ENCODE measurements at regions not wholly inside any gene's neighbourhood (a gene's known extent, or its start where the extent isn't known, plus 50 kb on each side); places are given as distances from the start of the nearest gene placed in this dataset.

DNA sequence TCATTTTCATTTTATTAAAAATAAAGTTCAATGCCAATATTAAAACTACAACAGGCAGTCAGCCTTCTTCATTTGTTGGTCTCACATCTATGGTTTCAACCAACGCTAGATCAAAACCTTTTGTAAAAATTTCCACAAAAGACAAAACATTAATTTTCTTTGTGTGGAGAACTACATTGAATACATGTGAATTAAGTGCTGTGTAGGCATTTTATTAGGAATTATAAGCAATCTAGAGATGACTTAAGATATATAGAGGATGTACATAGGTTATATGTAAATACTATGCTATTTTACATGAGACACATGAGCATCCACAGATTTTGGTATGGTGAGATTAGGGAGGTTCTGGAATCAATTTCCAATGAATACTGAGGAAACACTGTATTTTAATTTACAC is 94.2 kb downstream of the CYLC2 start:
- Histone ChIP-seq H3K4me1 (ENCODE audit: control insufficient read depth, insufficient read depth, low read length) (no peaks in the 10 kb centered on the region), H3K4me3 (ENCODE audit: low read length) (no peak overlapping the region), H3K27me3 (ENCODE audit: control insufficient read depth, insufficient read depth, low read length, poor library complexity, severe bottlenecking) (no peaks in the 10 kb centered on the region), H3K9me3 (ENCODE audit: control insufficient read depth, low read length) (peaks cover 14% of the 10 kb centered on the region), H3K9ac (ENCODE audit: extremely low read depth, low read length, poor library complexity, severe bottlenecking) (no peak overlapping the region), H3K27ac (ENCODE audit: low read depth, low read length) (no peak overlapping the region), H3K36me3 (ENCODE audit: control insufficient read depth, insufficient read depth, low read length) (no peaks in the 10 kb centered on the region)
- Mint-ChIP-seq H3K9me3 (peaks cover 4% of the 10 kb centered on the region), H3K27ac (no peak overlapping the region), H3K4me3 (no peak overlapping the region), H3K36me3 (ENCODE audit: low read depth) (no peaks in the 10 kb centered on the region), H3K27me3 (ENCODE audit: insufficient read depth) (no peaks in the 10 kb centered on the region), H3K4me1 (no peaks in the 10 kb centered on the region)
- TF ChIP-seq, protein P1, sequence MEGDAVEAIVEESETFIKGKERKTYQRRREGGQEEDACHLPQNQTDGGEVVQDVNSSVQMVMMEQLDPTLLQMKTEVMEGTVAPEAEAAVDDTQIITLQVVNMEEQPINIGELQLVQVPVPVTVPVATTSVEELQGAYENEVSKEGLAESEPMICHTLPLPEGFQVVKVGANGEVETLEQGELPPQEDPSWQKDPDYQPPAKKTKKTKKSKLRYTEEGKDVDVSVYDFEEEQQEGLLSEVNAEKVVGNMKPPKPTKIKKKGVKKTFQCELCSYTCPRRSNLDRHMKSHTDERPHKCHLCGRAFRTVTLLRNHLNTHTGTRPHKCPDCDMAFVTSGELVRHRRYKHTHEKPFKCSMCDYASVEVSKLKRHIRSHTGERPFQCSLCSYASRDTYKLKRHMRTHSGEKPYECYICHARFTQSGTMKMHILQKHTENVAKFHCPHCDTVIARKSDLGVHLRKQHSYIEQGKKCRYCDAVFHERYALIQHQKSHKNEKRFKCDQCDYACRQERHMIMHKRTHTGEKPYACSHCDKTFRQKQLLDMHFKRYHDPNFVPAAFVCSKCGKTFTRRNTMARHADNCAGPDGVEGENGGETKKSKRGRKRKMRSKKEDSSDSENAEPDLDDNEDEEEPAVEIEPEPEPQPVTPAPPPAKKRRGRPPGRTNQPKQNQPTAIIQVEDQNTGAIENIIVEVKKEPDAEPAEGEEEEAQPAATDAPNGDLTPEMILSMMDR (conservative IDR thresholded peaks at IDR 0.05): no peak
- no peak for DNase-seq
- WGBS, 2 experiments (ENCODE audit: insufficient coverage in 1 of 2, insufficient read length in 1 of 2): 82% methylated on average over 1 of the region's 1 CpG; no CpG with 5 or more reads in 1 of the 2 experiments

DNA sequence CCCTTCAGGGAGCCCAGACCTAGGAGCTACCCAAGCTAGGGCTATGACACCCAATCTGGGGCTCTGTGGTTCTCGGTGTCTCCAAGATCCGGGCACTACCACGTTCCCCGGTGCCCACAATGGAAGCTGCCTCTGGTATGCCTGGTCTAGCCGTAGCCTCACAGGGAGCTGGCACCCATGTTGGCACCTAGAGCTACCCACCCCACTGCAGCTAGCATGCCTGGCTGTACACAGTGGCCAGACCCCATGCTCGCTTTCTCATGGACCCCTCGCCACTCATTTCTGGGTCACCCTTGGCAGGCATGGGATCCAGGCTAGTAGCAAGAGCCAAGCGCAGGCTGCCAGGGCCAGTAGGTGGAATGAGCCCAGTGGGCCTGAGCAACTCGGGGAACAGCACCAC is 109.0 kb downstream of the CYLC2 start:
- no peaks in the 10 kb centered on the region for H3K27me3 ChIP-seq (ENCODE audit: control insufficient read depth, insufficient read depth, low read length, poor library complexity, severe bottlenecking)
- no peaks in the 10 kb centered on the region for H3K4me1 ChIP-seq (ENCODE audit: control insufficient read depth, insufficient read depth, low read length)
- WGBS, 2 experiments (ENCODE audit: insufficient coverage in 1 of 2, insufficient read length in 1 of 2): 86 to 100% methylated on average over 1 to 9 of the region's 9 CpGs
- H3K27ac ChIP-seq (ENCODE audit: low read depth, low read length): no peak overlapping the region
- DNase-seq: no peak
- H3K4me1 Mint-ChIP-seq: no peaks in the 10 kb centered on the region
- no peaks in the 10 kb centered on the region for H3K27me3 Mint-ChIP-seq (ENCODE audit: insufficient read depth)
- H3K9me3 ChIP-seq (ENCODE audit: control insufficient read depth, low read length): peaks cover 18% of the 10 kb centered on the region
- TF ChIP-seq, protein P1 (conservative IDR thresholded peaks at IDR 0.05): no peak
- no peak overlapping the region for H3K4me3 ChIP-seq (ENCODE audit: low read length)
- no peak overlapping the region for H3K9ac ChIP-seq (ENCODE audit: extremely low read depth, low read length, poor library complexity, severe bottlenecking)
- H3K36me3 ChIP-seq (ENCODE audit: control insufficient read depth, insufficient read depth, low read length): no peaks in the 10 kb centered on the region
- peaks cover 18% of the 10 kb centered on the region for H3K9me3 Mint-ChIP-seq
- no peak overlapping the region for H3K4me3 Mint-ChIP-seq
- no peaks in the 10 kb centered on the region for H3K36me3 Mint-ChIP-seq (ENCODE audit: low read depth)
- H3K27ac Mint-ChIP-seq: no peak overlapping the region

DNA sequence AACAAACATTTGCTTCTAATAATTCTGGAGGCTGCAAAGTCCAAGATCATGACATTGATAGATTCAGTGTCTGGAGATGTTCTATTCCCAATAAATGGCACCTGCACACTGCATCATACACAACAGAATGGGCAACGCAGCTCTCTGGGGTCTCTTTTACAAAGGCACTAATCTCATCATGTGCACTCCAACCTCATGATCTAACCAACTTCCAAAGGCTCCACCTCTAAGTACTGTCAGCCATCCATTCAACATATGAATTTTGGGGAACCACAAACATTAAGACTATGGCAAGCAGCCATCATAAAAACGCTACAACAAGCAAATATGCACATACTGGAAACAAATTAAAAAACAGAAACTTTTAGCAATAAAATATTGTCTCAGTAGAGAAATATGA is 121.1 kb downstream of the CYLC2 start:
- Histone ChIP-seq H3K4me3 (ENCODE audit: low read length) (no peak overlapping the region), H3K27me3 (ENCODE audit: control insufficient read depth, insufficient read depth, low read length, poor library complexity, severe bottlenecking) (no peaks in the 10 kb centered on the region), H3K4me1 (ENCODE audit: control insufficient read depth, insufficient read depth, low read length) (no peaks in the 10 kb centered on the region), H3K36me3 (ENCODE audit: control insufficient read depth, insufficient read depth, low read length) (no peaks in the 10 kb centered on the region), H3K9me3 (ENCODE audit: control insufficient read depth, low read length) (peaks cover 42% of the 10 kb centered on the region), H3K9ac (ENCODE audit: extremely low read depth, low read length, poor library complexity, severe bottlenecking) (no peak overlapping the region), H3K27ac (ENCODE audit: low read depth, low read length) (no peak overlapping the region)
- Mint-ChIP-seq H3K4me3 (no peak overlapping the region), H3K27ac (no peak overlapping the region), H3K9me3 (peaks cover 4% of the 10 kb centered on the region), H3K36me3 (ENCODE audit: low read depth) (no peaks in the 10 kb centered on the region), H3K4me1 (peaks cover 4% of the 10 kb centered on the region), H3K27me3 (ENCODE audit: insufficient read depth) (no peaks in the 10 kb centered on the region)
- DNase-seq: no peak
- TF ChIP-seq, protein P1 (conservative IDR thresholded peaks at IDR 0.05): no peak
- WGBS, 2 experiments (ENCODE audit: insufficient coverage in 1 of 2, insufficient read length in 1 of 2): 60 to 80% methylated on average over 1 to 2 of the region's 2 CpGs

All from endodermal cell (in vitro differentiated cells).